GM20431 (cell line): ENCODE measurements at regions not wholly inside any gene's neighbourhood (a gene's known extent, or its start where the extent isn't known, plus 50 kb on each side); places are given as distances from the start of the nearest gene placed in this dataset.

Experiments
- in situ Hi-C: fragments of 300-500 bp; cut with MseI, MboI; formaldehyde crosslinking; loops from one replicate; pipeline ENCODE4 v1.15.0; 2020; ENCODE audit warnings: low sequenced_read_pairs; ENCODE audit not compliant: unreplicated experiment

- in situ Hi-C loops: no loop called here
These were observed 129.3 kb upstream of the CD93 start for GRCh38 chr20:23215344-23215995.

- in situ Hi-C loops: no loop called here
These were observed 128.8 kb upstream of the CD93 start for GRCh38 chr20:23214903-23215302.

- in situ Hi-C loops: no loop called here
These were observed 126.4 kb upstream of the CD93 start for GRCh38 chr20:23212464-23212995.

GRCh38 chr20:23212011-23212410 is 125.9 kb upstream of the CD93 start:
- in situ Hi-C loops: no loop called here

- in situ Hi-C loops: no loop called here
These were observed 125.0 kb upstream of the CD93 start for GRCh38 chr20:23211164-23211563.

GRCh38 chr20:23207826-23208540 is 121.9 kb upstream of the CD93 start:
- in situ Hi-C loops: no loop called here

- in situ Hi-C loops: no loop called here
These were observed 120.9 kb upstream of the CD93 start for GRCh38 chr20:23206995-23207394.

- in situ Hi-C loops: no loop called here
These were observed 119.9 kb upstream of the CD93 start for GRCh38 chr20:23206061-23206460.

- in situ Hi-C loops: no loop called here
These were observed 119.5 kb upstream of the CD93 start for GRCh38 chr20:23205611-23206041.

GRCh38 chr20:23205211-23205610 is 119.1 kb upstream of the CD93 start:
- in situ Hi-C loops: no loop called here

- in situ Hi-C loops: no loop called here
These were observed 118.0 kb upstream of the CD93 start for GRCh38 chr20:23203951-23204730.

- in situ Hi-C loops: no loop called here
These were observed 117.2 kb upstream of the CD93 start for GRCh38 chr20:23203310-23203709.

- in situ Hi-C loops: no loop called here
These were observed 115.5 kb upstream of the CD93 start for GRCh38 chr20:23201658-23202057.

GRCh38 chr20:23200914-23201313 is 114.8 kb upstream of the CD93 start:
- in situ Hi-C loops: no loop called here

- in situ Hi-C loops: no loop called here
These were observed 114.3 kb upstream of the CD93 start for GRCh38 chr20:23200413-23200812.

GRCh38 chr20:23199356-23199755 is 113.2 kb upstream of the CD93 start:
- in situ Hi-C loops: no loop called here

- in situ Hi-C loops: no loop called here
These were observed 112.7 kb upstream of the CD93 start for GRCh38 chr20:23198815-23199214.

GRCh38 chr20:23197836-23198235 is 111.7 kb upstream of the CD93 start:
- in situ Hi-C loops: no loop called here

- in situ Hi-C loops: no loop called here
These were observed 109.5 kb upstream of the CD93 start for GRCh38 chr20:23195636-23196035.

GRCh38 chr20:23193801-23194384 is 107.8 kb upstream of the CD93 start:
- in situ Hi-C loops: no loop called here
